ENCODE measurements at regions not wholly inside any gene's neighbourhood (a gene's known extent, or its start where the extent isn't known, plus 50 kb on each side); places are given as distances from the start of the nearest gene placed in this dataset.

- ATAC-seq (no peak), DNase-seq (no peak)
- intact Hi-C loops (cut with micrococcal nuclease) = no loop called here
Observed at GRCh38 chr9:21683484-21684175, 118.8 kb upstream of the MTAP start.

- DNase-seq = no peak
- intact Hi-C loops (cut with micrococcal nuclease) = no loop called here
- ATAC-seq = no peak
Observed at GRCh38 chr9:21684231-21684630, 118.2 kb upstream of the MTAP start.

- intact Hi-C loops (cut with micrococcal nuclease) = no loop called here
- no peak for ATAC-seq
Observed at GRCh38 chr9:21684831-21685362, 117.5 kb upstream of the MTAP start.

DNA sequence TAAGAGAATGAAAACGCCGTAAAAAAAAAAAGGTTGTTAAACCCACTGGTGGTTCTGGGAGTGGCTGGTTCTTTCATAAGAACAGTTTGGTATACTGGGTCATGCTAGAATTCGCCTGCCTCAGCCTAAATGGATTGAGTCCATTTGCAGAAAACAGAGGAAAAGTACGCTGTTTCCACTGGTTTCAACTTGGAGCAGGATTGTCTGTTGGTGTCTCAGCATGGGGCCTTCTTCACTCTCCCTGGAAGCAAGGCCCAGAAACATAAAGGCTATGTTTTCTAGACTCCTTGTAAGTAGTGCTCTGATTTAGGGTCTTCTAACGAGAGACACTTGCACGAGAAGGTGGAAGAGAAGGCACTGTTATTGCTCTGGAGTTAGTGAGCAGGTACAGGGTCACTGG, 116.9 kb upstream of the MTAP start:
- ATAC-seq = no peak
- intact Hi-C loops (cut with micrococcal nuclease) = no loop called here

More at GRCh38 chr9:21684831-21685362, 117.5 kb upstream of the MTAP start:
- DNase-seq = no peak

DNA sequence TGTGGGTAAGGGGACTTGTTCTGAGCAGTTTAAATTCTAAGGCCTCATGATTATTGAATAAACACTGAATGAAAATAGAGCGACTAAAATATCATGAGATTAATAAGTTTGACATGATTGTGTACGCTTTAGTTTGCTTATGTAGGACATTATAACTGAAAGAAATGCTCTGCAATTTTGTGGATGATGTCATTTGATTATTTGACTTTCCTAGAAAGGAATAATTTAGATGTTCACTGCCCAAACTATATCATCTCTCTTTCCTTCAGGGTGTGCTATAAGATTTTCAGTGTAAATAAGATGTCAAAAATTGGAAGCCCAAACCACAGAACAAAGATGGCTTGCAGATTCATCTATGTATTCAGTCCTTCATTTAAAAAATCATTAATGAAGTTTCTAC, 115.7 kb upstream of the MTAP start:
- ATAC-seq (no peak), DNase-seq (no peak)
- intact Hi-C loops (cut with micrococcal nuclease) = no loop called here

More for the DNA sequence above, 116.9 kb upstream of the MTAP start:
- no peak for DNase-seq

GRCh38 chr9:21687351-21687750, 115.1 kb upstream of the MTAP start:
- intact Hi-C loops (cut with micrococcal nuclease) = no loop called here
- DNase-seq (no peak), ATAC-seq (no peak)

DNA sequence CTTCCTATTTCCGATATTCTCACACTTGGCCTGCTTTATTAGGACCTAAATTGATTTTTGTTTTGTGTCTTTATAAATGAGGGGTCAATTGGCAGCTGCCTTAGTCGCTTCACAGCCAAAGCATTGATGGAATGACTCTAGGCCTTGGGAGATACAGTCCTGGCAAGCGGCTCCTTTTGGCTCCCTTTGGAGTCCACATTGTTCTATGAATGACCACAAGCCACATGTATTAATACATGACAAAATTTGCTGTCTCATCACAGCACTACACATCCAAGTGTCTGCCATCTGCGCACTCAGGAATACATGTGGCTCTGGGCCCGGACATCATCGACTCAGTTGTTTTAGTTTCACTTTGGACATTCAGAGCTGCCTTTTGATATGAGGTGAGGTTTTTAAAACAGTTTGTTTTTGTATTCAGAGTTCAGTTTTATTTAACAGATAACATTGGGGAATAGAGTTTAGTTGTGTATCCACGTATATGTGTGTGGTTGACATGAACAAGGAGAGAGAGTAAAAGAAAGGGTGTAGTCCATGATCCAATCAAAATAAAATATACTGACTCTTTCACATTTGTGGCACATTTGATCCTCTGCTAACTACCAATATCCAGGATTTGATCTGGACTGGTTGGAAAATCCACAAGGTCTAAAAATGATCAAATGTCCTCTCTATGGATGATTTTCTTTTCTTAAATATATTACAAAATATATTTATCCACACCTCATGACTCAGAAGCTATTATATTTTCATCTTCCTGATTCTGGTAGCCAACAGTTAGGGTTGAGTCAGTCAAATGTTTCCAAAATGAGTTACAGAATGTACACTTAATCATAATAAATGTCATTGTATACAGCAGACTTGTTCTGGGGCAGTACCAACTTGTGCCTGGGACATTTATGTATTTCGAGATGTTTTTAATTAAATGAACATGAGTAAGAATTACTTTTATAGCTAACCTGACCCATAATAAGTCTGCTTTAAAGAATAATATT, 114.0 kb upstream of the MTAP start:
- DNase-seq = peak; percentile 34
- peak; percentile 39 for ATAC-seq
- intact Hi-C loops (cut with micrococcal nuclease) = no loop called here

DNA sequence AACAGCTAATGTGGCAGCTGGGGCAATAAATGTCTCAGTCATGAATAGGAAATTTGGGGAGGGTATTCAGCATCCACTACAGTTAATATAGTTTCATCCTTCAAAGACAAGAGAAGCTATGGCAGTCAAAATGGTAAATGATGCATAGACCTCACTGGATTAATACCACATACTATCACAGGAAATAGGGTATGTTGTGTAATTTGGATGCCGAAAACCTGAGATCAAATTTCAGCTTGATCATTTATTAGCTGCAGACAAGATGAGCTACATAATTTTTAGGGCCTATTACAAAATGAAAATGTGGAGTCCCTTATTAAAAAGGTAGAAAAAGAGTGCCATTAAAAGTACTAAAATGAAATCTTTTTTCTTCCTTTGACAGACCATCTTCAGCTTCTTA, 112.6 kb upstream of the MTAP start:
- intact Hi-C loops (cut with micrococcal nuclease) = no loop called here
- ATAC-seq (no peak), DNase-seq (no peak)

DNA sequence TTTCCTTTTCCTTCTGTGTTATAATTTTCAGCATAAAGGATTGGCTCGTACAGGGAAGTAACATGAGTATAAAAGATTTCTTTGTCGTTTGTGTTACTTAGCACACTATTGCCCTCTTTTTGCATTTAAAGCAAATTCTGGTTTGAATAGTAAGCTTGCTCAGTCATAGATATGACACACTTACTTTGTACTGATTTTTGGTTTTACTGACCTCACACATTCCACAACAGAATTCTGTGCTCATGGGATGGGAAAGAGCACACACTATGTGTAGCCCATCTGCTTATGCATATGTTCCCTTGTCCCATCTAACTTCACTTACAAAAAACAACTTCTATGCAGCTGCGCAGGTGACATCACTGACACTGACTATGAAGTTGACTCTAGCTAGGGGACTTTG, 111.9 kb upstream of the MTAP start:
- intact Hi-C loops (cut with micrococcal nuclease) = no loop called here
- no peak for ATAC-seq
- no peak for DNase-seq

DNA sequence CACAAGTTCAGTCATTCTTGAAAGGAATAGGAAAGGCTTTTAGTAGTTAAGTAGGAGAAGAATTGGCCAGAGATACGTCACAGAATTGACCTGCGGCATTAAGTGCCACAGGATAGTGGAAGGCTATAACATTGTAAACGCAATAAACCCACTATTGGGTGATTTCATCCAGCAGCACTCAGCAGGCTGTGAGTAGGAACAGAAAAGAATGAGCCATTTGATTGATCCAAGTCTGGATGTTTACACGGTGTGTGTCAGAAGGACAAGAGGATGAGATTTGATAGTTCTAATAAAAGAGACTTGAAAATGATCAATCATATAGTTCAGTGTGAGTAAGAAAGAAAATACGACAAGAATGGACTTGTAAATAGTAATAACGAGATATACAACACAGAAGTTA, 110.0 kb upstream of the MTAP start:
- ATAC-seq (no peak), DNase-seq (no peak)
- intact Hi-C loops (cut with micrococcal nuclease) = no loop called here

GRCh38 chr9:21694424-21694823, 108.0 kb upstream of the MTAP start:
- ATAC-seq = no peak
- intact Hi-C loops (cut with micrococcal nuclease) = no loop called here
- no peak for DNase-seq

GRCh38 chr9:21695443-21695842, 107.0 kb upstream of the MTAP start:
- ATAC-seq = no peak
- no peak for DNase-seq
- intact Hi-C loops (cut with micrococcal nuclease) = no loop called here

DNA sequence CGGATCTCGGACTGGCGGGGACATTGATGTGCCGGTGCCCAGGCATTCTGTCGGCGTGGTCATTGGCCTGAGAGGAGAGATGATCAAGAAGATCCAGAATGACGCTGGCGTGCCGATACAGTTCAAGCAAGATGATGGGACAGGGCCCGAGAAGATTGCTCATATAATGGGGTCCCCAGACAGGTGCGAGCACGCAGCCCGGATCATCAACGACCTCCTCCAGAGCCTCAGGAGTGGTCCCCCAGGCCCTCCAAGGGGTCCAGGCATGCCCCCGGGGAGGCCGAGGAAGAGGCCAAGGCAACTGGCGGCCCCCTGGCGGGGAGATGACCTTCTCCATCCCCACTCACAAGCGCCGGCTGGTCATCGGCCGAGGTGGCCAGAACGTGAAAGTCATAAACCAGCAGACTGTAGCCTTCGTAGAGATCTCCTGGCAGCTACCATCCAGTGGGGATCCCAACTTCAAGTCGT, 106.5 kb upstream of the MTAP start:
- intact Hi-C loops (cut with micrococcal nuclease) = no loop called here
- ATAC-seq (no peak), DNase-seq (no peak)

GRCh38 chr9:21696411-21696871, 106.0 kb upstream of the MTAP start:
- ATAC-seq (no peak), DNase-seq (peak; percentile 20)
- intact Hi-C loops (cut with micrococcal nuclease) = no loop called here

DNA sequence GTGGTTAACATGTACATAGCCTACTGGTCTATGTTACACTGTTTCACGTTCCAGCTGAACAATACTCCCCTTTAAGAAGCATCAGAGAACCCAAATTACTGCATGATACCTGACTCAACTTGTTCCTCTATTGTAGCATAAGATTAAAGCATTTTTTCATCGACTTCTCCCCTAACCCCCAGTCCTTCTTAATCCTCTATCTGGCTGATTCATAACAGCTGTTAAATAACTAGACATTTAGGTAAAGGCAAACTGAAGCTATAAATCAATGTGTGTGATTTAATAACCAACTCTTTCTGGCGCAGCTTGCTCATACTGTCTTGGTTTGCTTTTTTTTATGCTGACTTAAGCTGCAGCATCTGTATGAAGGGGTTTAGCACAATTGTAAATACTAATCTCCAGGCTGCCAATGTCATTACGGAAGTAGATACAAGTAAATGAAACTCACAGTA, 94.2 kb upstream of the MTAP start:
- ATAC-seq = no peak
- intact Hi-C loops (cut with micrococcal nuclease) = no loop called here
- DNase-seq = no peak

- ATAC-seq (no peak), DNase-seq (no peak)
- intact Hi-C loops (cut with micrococcal nuclease) = no loop called here
Observed at GRCh38 chr9:21708856-21709255, 93.6 kb upstream of the MTAP start.

DNA sequence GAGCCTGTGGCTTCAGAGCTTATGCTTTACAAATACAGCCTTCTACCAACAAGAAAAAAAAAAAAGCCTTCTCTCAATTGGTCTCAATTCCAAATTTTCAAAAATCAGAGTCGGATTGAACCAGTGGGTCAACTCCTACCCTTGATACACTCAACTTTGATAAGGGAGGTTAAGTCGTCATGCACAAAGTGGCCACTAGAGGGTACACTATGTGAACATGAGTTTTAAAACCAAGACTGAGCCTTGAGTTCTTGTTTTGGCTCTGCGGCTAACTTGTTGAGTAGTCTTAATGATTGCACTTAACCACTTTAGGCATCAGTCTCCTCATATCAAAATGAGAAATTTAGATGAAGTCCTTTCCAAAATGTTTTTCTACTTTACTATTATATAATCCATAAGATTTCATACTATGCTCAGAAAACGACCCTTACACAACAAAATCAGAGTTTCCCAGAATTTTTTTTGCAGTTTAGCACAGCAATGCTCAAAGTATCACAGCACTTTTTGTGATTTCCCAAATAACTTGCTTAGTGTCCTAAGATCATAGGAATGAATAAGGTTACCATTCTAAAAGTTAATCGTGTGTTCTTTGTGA, 92.9 kb upstream of the MTAP start:
- DNase-seq (no peak), ATAC-seq (no peak)
- intact Hi-C loops (cut with micrococcal nuclease) = no loop called here

DNA sequence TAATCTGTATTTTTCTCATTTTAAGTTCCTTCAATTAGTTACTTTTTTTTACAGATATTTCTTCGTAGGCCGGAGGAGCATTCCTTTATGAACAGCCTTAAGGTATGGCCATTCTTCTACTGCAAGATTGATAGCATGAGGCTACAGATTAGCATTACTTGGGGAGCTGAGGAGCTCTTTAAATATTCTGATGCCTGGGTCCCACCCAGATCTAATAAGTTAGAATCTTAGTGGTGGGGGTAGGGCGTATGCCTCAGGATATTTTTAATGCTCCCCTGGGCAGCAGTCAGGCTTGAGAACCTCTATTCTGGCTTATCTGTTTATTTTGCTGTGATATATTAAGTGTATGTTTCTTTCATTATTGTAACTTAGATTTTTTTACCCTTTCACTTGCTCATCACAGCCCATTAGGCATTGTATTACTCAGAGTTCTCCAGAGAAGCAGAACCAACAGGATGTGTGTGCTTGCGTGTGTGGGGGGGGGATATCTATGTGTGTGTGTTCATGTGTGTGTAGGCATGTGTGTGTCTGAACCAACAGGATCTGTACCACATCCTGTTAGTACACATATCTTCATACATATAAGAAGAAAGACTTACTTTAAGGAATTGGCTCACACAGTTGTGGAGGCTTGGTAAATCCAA, 91.8 kb upstream of the MTAP start:
- intact Hi-C loops (cut with micrococcal nuclease) = no loop called here
- no peak for DNase-seq
- no peak for ATAC-seq

DNA sequence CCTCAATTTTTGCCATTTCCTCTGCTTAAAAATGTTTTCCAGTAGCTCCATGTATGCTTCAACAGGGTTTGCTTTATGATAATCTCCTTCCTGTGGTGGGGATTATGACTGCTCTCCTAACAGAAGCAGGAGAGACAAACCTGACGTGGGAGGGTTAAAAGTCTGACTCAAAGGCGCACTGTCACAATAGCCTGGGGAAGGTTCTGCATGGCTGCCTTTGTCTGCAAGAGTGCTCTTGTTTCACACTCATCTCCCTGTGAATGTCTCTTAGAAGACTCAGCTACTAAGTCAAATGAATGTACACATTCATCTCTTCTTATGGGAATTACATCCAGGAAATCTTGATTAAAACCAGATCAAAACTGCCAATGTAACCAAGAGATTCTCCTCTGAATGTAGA, 90.9 kb upstream of the MTAP start:
- ATAC-seq (no peak), DNase-seq (no peak)
- intact Hi-C loops (cut with micrococcal nuclease) = no loop called here

All from left ventricle myocardium superior (tissue), 1 donor.